K562 (cell line): ENCODE measurements at regions not wholly inside any gene's neighbourhood (a gene's known extent, or its start where the extent isn't known, plus 50 kb on each side); places are given as distances from the start of the nearest gene placed in this dataset.

Source experiments
- KLF16 ChIP-seq: IDR thresholded peaks from 2 replicates; pipeline ENCODE4 v1.6.1; 2016; ENCODE audit warnings: antibody characterized with exemption
- KLF6 ChIP-seq: fragments of 250-450 bp; sonication (Bioruptor Pico); IDR thresholded peaks from 2 replicates; pipeline ENCODE4 v1.4.0; 2020; ENCODE audit warnings: mild to moderate bottlenecking, moderate library complexity, borderline replicate concordance
- PATZ1 ChIP-seq: fragments of 250-450 bp; sonication (Bioruptor Pico); IDR thresholded peaks from 2 replicates; pipeline ENCODE4 v1.5.0; 2020; ENCODE audit warnings: mild to moderate bottlenecking, borderline replicate concordance
- TF ChIP-seq, protein P1 (sequence below), 3 experiments: IDR thresholded peaks in 2 of 3; conservative IDR thresholded peaks in 1 of 3; 2 replicates each; pipeline ENCODE4 v1.5.1; 2011 to 2012; ENCODE audit warnings: low read length in 3 of 3, mild to moderate bottlenecking in 3 of 3, control low read depth in 2 of 3, improper control_type of control experiment in 1 of 3, inconsistent platforms in 1 of 3, low read depth in 1 of 3, mixed read lengths in 1 of 3, moderate library complexity in 1 of 3; ENCODE audit not compliant: insufficient read depth in 2 of 3

DNA sequence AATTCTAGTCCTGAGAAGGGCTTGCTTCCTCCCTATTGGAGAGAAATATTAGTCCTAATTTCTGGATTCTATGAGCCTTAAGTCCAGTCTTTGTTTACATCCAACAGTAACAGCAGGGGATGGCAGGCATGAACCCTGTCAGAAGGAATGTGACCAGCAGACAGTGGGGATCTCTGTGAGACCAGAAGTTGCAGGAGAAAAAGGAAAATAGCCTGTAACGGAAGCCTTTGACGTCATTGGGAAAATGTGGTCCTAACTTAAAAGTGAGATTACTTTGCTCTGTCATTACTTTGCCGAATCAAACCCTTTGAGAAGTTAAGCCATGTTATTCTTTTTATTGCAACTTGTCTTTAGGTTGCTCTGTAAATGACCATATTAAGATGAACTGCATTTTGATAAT lies 218.2 kb upstream of the PRICKLE1 start:
- TF ChIP-seq KLF16 (no peak), KLF6 (CRISPR knock-in tag) (no peak), PATZ1 (CRISPR knock-in tag) (no peak)
- TF ChIP-seq, protein P1, sequence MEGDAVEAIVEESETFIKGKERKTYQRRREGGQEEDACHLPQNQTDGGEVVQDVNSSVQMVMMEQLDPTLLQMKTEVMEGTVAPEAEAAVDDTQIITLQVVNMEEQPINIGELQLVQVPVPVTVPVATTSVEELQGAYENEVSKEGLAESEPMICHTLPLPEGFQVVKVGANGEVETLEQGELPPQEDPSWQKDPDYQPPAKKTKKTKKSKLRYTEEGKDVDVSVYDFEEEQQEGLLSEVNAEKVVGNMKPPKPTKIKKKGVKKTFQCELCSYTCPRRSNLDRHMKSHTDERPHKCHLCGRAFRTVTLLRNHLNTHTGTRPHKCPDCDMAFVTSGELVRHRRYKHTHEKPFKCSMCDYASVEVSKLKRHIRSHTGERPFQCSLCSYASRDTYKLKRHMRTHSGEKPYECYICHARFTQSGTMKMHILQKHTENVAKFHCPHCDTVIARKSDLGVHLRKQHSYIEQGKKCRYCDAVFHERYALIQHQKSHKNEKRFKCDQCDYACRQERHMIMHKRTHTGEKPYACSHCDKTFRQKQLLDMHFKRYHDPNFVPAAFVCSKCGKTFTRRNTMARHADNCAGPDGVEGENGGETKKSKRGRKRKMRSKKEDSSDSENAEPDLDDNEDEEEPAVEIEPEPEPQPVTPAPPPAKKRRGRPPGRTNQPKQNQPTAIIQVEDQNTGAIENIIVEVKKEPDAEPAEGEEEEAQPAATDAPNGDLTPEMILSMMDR (IDR thresholded peaks at IDR 0.05 in 2 of 3, conservative IDR thresholded peaks at IDR 0.05 in 1 of 3; ENCODE audit: insufficient read depth in 2 of 3, low read depth in 1 of 3, low read length in 3 of 3): no peak
